ENCODE measurements at regions not wholly inside any gene's neighbourhood (a gene's known extent, or its start where the extent isn't known, plus 50 kb on each side); places are given as distances from the start of the nearest gene placed in this dataset.
"Not testable (repeated sequence)": the region's sequence is repeated elsewhere in the genome, so short reads cannot be mapped to it uniquely, and the experiment has no call there.

DNA sequence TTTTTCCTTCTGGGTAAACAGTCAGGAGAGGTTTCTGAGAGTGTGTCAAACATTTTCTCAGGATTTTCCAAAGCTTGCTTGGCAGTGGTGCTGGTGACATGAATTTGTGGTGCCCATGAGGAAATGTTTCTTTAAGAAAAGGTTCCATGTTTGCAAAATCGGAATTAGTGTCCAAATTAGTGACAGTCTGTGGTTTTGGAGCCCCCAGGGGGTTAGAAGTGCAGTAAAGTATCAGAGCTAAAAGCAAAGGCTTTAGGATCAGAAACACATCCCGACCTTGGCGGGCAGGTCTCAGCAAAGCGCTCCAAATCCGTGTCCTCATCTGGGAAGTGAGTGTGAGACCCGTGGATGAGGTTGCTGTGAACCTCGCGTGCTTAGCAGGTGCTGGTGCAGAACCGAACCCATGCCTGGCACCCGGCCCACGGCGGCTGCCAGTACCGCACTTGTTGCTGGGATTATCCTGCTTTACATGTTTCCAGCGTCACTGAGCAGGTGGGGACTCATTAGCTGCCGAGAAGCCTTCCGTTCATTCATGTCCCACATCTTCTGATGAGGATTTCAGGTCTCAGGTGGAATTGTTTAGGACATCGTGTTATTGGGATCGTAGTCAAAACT lies 70.8 kb upstream of the COL5A1 start:
- intact Hi-C loops (cut with DNase I): no loop called here
- DNase-seq: peak in 3 of 10 donors; percentile 24 to 84 (median 62)

DNA sequence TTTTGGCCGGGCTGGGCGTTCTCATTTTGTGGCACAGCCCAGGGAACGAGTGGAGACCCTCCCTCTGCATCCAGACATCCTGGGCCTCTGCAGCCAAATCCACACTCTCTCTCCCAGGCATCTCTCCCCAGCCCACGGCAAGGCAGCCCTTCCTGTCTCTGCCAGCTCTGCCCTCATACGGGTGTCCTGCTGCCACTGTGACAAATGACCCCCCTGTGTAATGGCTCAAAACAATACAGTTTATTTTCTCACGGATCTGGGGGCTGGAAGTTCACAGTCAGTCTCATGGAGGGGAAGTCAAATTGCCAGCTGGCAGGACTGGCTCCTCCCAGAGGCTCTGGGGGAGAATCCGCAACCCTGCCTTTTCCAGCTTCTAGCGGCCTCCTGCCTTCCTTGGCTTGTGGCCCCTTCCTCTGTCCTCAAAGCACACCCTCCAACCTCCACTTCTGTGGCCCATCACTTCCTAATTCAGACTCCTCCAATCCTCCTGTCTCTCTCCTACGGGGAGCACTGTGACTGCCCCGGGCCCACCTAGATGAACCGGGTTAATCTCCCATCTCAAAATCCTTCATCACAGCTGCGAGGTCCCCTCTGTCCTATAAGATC lies 70.2 kb upstream of the COL5A1 start:
- intact Hi-C loops (cut with DNase I): no loop called here
- peak in 3 of 10 donors; percentile 35 to 62 (median 39) for DNase-seq

DNA sequence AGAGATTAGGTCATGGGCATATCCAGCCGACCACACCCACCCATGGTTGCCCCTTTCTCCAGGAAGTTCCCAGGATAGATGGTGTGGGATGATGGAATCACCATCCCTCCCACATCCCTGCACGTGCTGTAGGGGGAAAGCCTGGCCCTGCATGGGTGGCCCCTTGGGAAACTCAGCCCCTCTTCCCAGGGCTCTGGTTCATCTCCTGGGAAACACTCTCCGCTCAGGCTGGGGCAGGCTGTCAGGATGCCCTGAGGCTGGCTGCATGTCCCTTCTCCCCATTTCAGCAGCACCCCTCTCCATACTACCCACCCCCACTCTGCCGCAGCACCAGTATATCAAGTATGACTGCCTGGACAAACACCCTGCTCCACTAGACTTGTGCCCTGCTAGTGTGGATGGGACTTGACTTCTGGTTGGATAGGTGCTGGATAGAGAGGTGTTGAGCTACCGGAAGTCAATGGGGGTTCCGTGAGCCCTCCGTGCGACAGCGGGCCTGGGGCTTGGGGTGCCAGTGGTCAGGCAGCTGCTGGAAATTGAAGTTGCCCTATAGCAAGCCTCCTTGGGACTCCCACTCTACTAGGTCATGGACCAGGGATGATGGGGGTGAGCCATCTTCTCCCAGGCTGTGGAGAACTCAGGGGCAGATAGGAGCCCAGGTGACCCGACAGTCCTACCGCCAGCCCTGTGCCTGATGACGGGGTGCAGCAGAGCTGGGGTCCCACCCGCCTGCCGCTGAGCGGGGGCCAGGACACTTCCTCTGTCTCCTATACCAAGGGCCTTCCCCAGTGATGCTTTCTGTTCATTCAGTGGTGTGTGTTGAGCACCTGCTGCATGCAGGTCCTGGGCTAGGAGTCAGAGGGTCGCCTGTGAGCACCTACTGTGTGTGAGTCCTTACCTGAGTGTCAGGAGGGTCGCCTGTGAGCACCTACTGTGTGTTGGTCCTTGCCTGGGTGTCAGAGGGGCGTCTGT lies 69.4 kb upstream of the COL5A1 start:
- peak in 3 of 10 donors; percentile 35 to 67 (median 58) for DNase-seq
- intact Hi-C loops (cut with DNase I): no loop called here

DNA sequence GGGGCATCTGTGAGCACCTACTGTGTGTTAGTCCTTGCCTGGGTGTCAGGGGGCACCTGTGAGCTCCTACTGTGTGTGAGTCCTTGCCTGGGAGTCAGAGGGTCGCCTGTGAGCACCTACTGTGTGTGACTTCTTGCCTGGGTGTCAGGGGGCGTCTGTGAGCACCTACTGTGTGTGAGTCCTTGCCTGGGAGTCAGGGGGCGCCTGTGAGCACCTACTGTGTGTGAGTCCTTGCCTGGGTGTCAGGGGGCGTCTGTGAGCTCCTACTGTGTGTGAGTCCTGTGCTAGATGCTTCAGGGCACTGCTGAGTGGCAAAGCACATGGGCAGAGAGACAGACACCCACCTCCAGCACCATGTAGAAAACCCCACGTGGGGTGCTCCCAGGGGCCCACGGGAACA lies 66.9 kb upstream of the COL5A1 start:
- peak in 2 of 10 donors; percentile 6 to 21 for DNase-seq
- intact Hi-C loops (cut with DNase I): not testable (repeated sequence)

DNA sequence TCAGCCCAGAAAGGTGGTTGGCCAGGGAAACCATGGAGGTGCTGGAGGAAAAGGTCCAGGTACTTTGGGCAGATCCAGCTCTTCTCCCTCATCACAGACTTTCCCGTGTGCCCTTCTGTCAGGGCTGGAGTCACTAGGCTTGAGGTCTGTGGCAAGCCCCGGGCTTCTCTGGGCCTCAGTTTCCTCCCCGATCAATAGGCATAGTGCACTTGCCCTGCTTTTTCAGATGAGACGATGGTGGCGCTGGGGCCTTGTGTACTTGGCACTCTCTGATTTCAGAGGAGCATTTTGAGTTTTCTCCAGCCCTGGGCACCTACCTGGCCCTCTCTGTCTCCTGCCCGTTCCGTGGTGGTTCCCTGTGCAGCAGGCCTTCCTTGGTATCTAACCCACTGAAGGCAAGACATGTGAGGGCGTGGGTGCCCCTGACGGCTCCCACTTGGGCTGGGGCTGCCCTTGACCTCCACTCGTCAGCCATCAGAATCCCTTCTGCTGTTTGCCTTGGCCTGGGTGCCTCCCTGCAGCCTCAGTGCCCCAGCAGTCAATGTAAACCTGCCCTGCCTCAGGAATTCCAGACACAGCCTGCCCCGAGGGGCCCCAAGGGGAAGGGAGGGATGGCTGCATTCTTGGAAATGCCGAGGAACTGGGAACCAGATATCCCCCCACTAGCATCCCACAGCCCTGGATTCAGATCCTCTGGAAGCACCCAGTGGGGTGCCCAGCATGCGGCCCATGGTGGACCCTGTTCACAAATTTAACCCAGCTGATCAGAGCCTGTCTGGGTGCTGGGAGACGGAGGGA lies 66.3 kb upstream of the COL5A1 start:
- peak in 3 of 10 donors; percentile 26 to 57 (median 41) for DNase-seq
- intact Hi-C loops (cut with DNase I): no loop called here

DNA sequence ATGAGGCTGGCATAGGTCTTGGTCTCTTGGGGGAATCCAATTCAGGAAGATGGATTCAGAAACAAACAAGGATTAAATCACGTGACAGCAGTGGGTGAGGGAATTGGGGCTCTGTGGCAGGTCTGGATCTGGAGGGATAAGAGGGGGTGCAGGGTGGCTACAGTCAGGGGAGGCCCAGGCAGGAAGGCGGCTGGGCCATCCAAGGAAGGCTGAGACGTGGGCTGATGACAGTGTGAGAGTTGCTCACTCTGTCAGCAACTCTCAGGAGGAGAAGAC lies 65.8 kb upstream of the COL5A1 start:
- peak in 2 of 10 donors; percentile 10 to 33 for DNase-seq
- intact Hi-C loops (cut with DNase I): no loop called here

DNA sequence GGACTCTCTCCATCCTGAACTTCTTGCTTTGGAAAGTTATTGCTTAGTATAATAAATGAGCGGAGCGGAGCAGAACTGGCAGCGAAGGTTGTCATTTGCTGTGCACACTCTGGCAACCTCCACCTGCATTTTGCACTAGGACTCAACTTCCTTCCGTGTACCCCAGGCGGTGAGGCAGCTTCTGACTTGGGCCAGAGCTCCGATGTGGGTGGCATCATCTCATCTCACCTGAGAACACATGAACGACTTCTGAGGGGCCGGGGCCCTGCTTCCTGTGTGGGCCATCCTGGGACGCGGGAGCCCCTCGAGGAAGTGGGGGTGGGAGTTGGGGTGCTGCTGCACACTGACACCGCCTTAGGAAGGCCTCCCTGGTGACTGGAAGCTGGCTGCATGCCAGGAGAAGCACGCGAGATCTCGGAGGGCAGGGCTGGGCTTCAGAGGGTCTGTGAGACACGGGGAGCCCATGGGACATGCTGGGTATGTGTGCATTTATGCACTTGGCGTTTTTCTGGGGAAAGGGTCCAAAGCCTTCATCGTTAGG lies 56.5 kb upstream of the COL5A1 start:
- peak in 3 of 10 donors; percentile 62 to 79 (median 73) for DNase-seq
- intact Hi-C loops (cut with DNase I): no loop called here

DNA sequence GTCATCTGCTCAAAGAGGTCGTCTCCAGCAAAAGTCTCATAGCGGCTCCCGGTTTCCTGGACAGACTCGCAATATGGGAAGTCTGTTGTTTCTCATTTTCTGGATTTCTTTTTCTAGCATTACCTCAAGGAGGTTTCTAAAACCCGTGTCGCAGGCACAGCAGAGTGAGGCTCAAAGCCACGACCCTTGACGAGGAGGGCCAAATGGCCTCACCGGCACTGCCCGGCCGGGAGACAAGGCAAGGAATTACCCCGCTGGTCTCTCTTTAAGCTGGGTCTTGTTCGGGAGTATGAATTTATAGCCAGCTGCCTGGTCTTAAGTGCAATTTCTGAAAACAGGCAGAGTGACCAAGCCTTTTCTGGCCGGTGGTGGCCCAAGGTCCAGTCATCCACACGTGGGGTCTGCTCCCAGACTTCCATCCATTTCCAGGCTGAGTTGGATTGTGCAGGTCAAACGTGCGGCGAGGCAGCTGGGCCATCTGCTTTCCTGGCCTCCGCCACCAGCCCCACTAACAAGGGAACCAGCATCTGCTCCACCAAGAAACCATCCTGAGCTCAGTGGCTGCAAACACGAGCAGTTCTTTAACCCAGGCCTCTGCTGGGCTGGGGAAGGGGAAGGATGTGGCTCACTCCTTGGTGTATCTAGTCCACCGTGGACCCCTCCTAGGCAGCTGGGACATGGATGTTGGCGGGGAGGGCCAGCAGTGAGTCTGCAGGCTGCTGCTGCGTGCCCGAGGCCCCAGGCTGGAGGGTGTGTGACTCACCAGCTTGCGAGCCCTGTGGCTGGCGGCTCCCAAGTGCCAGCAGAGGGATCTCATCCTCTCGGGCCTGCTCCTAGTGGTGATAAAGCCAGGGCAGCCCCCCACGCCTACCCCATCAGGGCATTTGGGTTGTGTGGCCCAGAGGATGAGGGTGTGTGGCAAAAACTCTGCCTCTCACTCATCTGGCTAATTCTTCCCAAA lies 55.6 kb upstream of the COL5A1 start:
- peak in 3 of 10 donors; percentile 57 to 85 (median 83) for DNase-seq
- intact Hi-C loops (cut with DNase I): no loop called here

DNA sequence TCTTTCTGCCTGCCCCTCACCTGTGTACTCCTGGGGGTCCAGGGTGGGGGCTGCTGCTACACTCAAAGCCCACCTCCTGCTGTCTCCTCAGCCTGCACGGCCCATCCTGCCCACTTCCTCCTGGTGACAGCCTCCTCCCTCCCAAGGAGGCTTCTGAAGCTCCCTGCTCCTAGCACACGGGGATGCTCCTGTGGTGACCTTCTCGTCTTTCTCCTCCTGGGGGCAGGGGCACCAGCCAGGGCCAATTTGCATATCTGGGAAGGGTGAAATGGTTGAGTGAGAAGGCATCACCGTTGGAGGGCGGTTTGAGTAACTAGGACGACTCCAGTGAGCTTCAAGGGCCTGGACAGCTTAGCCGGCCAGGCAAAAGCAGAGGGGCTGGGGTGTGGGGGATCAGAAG lies 51.9 kb upstream of the COL5A1 start:
- peak in 2 of 10 donors; percentile 25 to 69 for DNase-seq
- intact Hi-C loops (cut with DNase I): no loop called here

DNA sequence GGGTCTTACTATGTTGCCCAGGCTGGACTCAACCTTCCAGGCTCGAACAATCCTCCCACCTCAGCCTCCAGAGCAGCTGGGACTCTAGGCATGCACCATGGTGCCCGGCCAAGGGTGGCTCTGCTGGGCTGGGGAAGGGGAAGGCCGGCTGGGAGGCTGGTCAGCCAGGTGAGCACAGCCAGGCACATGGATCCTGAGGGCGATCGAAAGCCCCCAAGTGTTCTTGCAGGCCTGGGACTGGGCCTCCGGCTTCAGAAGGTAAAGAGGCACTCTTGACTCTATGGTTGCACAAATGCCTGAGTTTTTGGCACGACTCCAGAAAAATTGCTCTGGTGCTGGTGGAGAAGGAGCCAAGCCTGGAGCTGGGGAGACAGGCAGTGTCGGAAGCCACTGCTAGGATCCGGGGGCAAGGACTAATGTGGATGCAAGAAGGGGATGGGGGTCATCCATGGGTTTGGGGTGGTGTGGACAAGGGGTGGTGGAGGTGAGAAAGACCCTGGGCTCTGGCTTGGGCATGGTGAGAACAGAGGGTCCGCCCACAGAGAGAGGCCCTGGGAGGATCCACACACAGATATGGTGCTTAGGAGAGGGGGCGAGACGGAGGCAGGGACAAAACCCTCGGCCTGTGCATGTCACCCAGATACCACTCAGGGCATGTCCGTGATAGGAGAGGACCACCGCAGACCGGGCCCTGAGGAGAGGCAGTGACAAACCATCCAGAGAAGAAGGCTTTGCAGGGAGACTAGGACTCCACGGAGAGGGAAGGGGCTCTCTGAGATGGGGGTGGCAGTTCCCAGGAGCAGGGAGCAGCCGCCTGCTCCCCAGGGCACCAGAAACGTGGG lies 51.1 kb upstream of the COL5A1 start:
- DNase-seq: peak in 3 of 10 donors; percentile 58 to 66 (median 65)
- intact Hi-C loops (cut with DNase I): no loop called here

DNA sequence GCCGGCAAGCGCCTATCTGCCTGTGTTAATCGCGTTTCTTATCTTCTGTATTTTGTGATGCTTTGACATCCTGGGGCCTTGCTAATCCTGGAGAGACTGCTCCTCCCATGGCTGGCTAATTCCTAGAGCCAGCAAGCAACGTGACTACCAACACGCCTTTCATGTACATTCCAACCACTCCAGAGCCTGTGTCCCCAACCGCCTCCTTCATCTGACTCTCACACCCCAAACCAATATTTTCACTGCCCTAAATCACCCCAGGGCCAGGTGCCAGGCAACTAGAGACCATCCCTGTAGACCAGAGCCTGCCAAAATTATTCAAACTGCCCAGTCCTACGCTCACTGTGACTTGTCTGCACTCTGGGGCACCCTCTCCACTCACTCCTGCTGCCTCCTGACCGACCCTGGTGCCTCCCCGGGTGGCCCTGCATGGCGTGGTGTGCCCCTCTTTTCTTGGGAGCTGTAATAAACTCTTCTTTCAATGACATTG lies 50.5 kb upstream of the COL5A1 start:
- intact Hi-C loops (cut with DNase I): no loop called here
- DNase-seq: peak in 3 of 10 donors; percentile 16 to 68 (median 59)

DNA sequence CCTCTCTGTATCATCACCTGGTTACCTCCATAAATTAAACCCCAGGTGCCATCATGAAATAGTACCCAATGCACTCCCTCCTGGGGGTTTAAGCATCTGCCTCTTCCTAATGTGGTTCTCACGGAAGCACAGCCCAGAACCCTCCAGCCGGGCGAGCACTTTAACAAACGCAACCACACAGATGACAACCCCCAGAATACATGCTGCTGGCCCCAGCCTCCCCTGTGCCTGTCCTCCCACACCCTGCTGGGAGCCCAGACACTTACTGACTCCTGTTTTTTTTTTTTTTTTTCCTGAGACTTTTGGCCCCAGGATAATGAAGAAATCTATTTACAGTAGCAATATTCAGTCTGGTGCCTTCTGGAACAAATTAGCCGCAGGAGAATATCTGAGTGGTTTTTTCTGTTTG lies 50.0 kb upstream of the COL5A1 start:
- intact Hi-C loops (cut with DNase I): no loop called here
- DNase-seq: peak in 1 of 10 donors; percentile 15

All from posterior cingulate gyrus (tissue), 11 donors.